Globus pallidus (tissue), 1 donor: ENCODE measurements at regions not wholly inside any gene's neighbourhood (a gene's known extent, or its start where the extent isn't known, plus 50 kb on each side); places are given as distances from the start of the nearest gene placed in this dataset.

ENCODE experiments used
- DNase-seq: peaks from one replicate; pipeline ENCODE4 v3.0.0-alpha.2; 2015; ENCODE audit warnings: low spot score

DNA sequence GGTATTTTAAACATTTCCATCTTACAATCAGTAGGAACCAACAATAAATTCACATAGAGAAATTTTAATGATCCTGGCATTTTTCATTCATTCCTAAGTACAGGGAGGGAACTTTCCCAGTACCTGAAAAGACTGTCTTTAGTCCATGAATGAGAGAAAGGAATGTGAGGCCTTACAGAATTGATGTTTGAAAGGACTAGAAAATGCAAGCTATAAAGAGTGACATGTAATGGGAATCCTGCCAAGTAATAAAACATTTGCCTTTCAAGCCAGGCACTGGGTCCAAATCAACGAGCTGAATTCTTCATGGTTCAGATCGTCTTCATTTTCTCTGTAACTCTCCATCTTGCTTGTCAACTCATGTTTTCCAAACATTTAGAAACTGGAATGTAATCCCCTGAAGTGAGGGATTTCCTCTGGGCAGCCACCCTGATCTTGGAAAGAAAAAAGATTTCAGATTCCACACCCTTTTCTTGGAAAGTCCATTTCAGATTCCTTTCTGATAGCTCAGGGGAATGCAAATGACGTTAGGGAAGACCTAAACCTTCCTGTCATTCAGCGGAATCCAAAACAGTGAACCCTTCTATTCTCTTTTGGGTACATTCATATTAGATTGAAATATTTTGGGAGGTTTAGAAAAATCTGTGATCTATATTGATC lies 315.8 kb downstream of the SH3GL2 start:
- no peak for DNase-seq

DNA sequence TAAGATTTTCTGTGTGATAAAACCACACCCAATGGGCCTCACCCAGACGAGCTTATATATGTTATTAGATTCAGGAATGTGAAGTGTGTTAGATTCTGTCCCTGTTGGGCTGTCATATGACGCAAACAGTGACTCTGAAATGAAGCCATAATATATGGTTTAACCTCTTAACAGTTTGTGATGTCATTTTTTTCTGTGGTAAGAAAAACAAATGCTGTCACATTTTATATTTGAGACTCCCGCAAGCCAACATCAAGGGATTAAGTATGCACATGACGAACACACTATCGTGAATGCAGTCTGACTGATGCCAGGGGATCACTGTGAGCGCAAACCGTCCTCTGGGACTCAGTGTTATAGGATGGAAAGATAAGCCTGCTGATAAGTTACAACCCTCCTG lies 321.7 kb downstream of the SH3GL2 start:
- DNase-seq = no peak

DNA sequence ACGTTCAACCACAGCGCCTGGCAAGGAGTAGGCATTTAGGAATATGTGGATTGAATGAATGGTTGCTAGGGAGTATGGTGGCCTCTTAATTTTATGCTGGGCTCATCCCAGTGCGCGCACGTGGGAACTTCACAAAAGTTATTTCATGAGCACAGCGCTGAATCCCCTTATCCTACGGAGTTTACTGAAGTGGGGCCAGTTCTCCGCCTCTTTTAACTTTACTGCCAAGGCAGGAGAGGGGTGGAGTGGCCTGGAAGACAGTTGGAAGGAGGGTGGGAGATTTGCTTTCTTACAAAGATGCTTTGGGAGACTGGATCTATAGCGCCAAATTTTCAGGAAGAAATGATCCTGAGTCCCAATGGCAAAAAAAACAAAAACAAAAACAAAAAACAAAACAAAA lies 326.5 kb downstream of the SH3GL2 start:
- no peak for DNase-seq

DNA sequence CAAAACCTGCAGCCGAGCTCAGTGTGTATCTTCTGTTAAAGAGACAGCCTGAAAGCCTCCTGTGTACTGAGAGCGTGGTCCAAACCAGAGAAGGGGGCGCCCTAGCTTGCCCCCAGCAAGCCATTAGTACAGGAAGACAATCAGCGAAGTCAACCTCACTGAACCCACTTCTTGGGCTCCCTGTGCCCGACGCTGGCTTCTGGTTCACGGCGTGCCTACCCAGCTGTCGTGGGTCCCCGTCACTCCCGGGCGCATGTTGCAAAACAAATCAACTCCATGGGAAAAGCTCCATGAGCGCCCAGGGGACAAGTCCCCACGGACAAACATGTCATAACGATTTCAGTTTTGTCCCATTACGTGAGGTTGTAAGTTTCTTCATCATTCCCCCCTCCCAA lies 326.9 kb downstream of the SH3GL2 start:
- DNase-seq = no peak

DNA sequence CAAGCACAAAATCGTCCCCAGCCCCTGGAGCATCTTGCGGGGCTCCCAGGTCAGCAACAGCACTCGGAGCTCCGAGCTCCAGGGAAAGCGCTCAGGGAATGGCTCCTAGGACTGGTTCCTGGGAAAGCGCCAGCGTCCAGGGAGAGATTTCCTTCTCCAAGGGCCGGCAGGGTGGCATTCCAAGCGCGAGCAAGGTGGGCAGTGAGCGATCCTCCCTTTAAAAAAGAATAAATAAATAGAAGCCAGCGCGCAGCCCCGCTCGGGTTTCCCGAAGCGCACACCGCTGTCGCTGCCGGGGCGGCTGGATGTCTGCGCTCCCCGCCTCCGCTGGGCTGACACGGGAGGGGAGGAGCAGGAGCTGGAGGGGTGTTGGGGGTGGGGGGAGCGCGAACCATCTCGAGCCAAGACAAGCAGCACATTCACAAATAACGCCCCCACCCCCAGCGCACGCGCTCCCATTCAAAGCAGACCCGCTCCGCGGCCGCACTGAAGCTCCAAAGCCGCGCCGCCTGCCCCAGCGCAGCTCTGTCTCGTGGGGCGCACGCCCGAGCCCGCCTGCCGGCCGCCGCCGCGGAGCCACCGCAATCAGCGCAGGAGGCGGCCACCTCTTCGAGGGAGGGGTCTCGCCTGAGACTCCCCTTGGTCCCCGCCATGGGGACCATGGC lies 327.4 kb downstream of the SH3GL2 start:
- DNase-seq = no peak

DNA sequence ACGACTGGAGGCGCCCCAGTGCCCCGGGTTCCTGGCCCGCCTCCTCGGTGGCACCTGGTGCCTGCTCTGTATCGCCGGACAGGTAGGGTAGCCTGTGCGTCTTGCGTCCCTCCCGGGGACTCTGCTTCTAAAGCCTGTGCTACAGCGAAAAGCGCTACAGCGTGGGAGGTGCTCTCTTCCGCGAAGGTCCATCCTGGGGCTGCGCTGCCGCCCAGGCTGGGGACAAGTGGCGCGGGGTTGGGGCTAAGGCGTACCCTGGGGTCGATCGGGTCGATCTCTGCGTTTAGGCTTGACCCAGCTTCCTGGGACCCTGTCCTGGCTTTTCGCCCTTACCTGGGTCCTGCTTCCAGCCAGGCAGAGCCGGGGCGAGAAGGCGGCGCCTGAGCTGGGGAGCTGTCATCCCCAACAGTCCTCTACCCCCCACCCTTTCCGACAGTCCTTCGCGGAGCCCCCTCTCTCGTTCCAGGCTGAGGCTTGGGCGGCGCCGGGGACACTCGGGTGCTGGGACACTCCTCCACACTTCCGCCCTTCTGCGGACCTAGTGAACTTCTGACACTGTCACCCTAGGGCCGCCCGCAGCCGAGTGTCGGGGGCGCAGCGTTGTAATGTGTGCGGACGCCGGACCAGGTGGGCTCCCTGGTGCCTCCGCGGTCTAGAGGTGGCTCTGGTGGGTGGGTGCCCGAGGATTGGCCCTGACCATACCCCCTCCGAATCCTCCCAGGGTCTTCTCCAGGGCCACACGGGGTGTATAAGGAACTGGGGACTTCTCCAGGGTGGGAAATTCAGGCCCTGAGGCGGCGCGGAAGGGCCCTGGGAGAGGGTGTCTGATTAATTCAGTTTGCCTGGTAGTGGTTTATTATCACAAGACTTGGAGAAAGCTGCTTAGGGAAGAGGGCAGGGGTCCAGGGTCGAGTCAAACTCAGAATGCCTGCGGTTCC lies 328.2 kb downstream of the SH3GL2 start:
- no peak for DNase-seq

DNA sequence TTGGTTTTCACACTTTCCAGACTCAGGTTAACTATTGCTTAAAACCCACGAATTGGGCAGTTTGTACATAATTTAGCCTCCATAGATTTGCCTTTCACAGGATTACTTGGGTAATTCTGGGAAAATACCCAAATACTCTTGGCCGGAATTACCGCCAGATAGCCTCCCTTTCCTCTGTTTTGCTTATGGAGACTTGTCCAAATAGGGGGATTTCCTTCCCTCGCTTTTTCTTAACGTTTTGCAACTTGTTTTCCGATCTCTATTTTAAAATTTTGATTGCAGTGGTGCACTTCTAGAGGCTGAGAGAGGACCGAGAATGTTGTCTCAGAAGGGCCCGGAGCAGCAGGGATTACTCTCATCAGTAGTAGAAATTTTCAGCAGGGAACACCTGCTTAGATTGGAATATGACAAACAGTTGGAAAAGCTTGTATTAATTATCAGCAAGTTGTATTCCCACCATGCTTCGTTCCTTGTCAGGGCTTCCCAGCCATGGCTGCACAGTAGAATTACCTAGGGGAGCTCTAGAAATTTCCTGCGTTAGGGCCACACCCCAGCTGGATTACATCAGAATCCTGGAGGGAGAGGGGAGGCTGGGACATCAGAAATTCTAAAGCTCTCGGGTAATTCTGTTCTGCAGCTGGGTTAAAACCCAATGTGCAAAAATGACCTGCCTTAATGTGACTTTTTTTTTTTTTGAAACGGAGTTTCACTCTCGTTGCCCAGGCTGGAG lies 329.1 kb downstream of the SH3GL2 start:
- no peak for DNase-seq

DNA sequence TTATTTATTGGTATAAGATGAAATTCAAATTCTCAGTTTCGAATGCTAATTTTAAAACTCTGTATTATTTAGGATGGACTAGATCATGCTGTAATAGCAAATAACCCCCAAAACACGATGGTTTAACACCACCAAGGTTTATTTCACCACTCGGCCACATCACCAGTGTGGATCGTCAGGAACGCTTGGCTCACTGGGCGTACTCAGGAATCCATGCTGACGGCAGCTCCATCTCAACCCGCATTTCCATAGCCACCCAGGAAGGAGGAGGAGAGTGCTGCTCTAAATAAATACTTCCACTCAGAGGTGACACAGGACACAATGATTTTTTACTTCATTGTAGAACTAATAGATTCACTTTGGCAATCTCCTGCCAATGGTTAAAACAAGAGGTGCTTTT lies 347.4 kb downstream of the SH3GL2 start:
- no peak for DNase-seq

DNA sequence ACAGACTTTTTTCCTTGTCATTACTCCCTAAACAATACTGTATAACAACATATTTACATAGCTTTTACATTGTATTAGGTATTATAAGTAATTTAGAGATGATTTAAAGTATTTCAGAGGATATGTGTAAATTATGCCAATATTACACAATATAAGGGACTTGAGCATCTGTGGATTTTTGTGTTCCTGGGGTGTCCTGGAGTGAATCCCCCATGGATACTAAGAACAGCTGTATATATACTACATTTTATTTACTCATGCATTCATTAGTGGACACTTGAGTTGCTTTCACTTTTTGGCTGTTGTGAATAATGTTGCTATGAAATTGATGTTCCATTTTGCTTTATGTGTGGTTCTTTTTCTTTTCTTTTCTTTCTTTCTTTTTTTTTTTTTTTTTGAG lies 348.8 kb downstream of the SH3GL2 start:
- no peak for DNase-seq

DNA sequence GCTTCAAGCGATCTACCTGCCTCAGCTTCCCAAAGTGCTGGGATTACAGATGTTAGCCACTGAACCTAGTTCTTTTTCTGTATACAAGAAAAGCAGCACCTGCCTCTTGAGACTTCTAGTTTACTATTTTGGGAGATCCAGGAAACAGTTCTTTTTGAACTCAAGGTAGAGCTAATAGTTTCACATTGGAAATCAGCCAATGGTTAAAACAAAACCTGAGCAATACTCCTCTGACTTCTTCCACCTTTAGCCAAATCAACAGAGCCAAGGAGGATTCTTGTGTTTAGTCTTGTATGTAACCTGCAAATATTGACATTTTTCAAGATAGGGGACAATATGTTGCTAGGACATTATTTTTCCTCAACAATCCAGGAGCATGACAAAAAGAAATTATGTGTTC lies 349.4 kb downstream of the SH3GL2 start:
- no peak for DNase-seq

DNA sequence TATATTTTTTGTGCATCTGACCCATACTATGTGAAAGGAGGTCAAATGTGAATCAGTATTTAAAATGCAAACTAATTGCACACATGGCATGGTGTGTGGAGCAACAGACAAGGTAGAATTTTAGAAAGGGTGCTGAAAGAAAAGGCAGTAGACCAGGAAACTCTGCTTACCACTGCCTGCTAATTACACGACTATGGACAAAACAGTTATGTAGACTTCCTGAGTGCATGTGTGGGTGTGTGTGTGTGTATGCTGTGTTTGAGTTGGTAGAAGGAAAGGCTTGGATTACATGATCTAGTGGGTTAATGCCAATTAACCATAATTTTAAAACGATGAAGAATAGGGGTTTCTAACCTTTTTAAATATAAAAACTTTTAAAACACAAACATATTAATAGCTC lies 349.9 kb downstream of the SH3GL2 start:
- no peak for DNase-seq

DNA sequence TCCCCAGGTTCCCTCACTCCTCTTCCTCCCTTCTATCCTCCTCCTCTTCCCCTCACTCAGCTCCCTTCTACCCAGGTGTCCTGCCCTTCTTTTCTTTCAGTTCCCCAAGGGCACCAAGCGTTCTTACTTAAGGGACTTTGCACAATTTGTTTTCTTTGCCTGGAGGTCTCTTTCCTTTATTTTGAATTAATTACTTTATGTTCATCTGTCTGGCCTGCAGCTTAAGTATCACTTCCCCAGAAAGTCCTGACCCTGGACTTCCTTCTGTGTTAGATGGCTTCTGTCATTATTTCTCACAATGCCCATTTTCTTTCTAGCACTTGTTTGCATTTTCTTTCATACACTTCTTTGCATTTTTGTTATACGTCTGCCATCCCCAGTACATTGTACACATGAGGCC lies 350.6 kb downstream of the SH3GL2 start:
- DNase-seq = no peak

DNA sequence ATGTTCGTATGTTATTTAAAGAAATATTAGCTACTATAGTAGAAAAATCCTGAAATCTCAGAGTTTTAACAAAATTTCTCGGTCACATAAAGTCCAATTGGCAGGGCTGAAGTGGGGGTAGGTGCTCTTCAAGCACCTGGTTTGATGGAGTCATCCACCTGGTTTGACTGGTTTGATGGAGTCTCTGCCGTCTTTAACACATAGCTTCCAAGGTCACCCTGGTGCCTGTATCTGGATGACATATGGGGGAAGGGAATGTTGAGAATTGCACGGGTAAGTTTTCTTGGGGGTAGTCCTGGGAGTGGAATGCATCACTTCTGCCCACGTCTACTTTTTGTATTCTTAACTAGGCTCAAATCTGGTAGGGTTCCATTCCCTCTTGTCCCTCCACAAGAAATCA lies 351.2 kb downstream of the SH3GL2 start:
- no peak for DNase-seq

DNA sequence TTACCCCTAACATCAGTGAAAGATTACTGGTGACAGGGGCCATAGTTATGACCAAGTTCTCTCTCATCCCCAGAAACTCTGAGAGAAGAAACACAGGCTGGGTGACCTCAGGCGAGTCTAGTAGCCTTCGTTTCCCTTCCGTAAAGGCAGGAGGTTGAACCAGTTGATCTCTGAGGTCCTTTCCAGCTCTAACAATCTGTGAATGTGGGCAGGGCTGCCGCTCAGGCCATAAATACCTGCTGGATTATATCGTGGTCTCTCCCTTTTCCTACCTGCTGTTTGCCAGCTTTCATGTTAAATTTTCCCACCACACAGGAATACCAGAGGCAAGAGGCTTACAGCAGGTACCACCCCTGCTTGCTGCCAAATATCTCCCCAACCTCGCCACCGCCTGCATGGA lies 357.5 kb downstream of the SH3GL2 start:
- DNase-seq = no peak

DNA sequence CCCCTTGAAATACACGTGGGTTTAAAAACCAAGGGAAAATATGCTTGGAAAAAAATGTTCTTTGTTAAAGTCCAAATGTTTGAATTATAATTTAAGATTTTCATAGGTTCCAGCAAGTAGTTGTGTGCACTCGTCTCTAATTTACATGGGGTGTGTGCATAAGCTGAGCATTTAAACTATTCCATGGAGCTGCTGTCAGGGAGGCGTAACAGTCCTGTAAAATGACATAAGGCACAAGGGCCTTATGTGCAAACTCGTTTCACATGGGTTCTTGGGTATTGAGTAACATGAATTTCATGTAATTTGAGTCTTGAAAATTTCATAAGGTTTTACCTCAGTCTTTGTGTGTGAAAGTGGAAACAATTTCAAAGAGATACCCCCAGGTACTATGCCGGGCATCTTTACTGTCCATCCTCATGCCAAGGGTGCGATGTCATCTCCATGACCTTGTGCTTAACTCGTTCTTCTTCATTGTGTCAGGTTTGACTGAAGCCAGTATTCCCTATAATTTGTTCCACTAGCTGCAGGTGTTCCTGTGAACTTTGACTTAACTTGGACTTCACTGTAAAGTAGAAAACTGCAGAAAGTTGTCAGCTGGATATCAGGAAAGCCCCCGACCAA lies 359.3 kb downstream of the SH3GL2 start:
- no peak for DNase-seq

DNA sequence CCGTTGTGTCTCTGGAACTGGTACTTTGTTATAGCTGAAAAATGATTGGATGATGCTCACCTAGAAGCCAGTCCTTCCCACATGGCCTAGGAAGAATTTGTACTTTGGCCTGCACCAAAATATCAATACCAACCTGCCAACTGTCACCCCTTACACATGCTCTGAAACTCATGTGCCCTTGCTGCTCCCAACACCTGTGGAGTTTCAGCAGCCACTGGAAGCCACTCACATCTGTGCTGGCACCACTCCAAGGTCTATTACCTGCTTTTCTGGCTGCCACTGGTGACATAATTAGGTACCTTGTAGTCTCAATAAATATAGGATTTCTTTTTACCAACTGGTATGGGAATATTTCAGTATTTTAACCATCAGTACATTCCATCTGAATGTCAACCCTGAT lies 363.6 kb downstream of the SH3GL2 start:
- no peak for DNase-seq

DNA sequence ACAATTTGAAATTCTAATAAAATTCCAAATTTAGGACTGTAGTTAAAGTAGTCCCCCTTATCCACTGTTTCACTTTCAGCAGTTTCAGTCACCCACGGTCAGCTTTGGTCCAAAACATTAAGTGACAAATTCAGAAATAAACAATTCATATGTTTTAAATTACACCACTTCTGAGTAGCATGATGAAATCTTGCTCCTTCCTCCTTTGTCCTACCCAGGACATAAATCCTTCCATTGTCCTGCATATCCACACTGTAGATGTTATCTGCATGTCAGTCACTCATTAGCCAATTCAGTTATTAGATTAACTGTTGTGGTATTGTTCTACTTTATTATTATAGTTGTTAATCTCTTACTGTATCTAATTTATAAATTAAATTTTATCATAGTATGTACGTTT lies 376.5 kb downstream of the SH3GL2 start:
- DNase-seq = no peak

DNA sequence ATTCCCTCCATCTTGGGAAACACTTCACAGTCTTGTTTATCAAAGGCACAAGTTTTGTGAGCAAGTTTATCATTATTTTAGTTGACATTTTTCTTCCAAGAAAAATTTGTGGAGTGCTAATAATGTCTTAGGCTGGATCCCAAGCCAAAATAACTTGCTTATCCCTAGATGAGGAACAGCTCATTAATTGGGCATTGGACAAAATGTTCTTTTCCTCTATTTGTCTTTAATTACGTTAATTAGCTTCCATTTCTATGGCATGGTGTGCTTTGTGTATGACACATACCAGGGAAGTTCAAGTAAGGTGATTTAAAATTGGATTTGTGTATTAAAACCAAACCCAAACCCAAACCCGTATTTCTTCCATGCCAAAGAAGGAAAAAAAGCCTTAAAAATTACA lies 379.5 kb downstream of the SH3GL2 start:
- no peak for DNase-seq

DNA sequence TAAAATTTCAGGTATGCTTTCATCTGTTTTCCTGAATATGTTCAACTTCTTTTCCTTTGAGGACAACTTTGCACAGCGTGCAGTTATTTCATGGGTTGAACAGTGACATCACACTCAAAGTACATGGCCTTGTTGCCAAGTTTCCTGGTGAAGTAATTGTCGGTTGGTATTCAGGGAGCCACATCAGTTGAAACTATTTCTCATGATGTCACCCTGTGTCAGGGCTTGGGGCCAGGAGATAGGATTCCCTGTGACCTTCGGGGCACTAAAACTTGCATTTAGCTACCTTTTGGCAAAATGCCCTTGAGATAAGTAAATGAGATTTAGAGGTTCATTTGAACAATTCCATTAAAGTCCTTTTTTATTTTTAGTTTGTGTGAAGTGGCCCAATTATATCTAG lies 383.9 kb downstream of the SH3GL2 start:
- DNase-seq = no peak

DNA sequence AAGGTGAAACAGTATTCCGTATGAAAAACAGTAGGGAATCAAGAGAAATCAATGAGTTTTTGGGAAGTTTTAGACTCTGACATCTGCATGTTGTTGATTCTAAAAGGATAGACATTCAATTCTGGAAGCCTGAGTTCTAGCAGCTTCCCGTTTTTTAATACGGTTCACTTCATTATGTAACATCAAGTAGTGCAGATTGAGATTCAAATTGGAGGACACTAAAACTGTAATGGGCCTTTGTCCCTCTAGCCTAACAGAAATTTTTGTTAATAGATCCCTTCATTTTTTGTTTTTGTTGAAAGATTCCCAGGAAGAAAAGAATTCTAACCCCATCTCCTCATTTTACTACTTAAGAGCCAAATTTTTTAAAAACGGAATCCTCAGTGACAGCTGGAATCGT lies 384.6 kb downstream of the SH3GL2 start:
- DNase-seq = no peak

DNA sequence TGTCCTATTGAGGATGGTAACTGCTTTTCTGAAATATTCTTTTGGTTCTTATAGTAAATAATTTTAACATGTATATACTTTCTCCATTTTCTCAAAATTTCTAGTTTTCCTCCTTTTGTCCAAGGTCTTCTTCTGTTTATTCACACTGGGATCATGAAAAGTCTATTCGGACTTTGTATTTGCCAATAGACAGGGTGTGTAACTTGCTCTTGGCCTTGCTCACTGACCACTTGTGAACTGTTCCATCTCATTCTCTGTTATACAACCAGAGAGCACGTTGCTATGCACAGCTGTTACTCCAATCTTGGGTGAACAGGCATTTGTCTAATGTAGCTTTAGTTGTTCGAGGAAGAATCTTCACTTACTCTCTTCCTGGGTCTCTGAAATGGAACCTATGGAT lies 388.9 kb downstream of the SH3GL2 start:
- no peak for DNase-seq

DNA sequence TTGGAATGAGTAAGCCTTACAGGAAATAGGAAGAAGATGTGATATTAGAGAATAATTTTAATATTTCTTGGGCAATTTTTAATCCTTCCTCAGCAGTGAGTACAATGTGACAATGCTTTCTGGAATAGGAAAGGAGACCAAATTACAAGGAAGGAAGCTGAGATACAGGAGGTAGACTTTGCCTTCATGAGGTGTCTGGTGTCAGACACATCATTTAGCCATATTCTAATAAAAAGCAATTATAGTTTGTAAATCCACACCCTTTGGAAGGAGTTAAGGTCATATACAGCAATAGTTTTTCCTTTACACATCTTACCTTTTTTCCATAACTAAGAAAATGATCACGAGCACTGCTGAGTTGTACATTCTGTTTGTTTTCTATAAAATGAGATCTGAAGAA lies 390.4 kb downstream of the SH3GL2 start:
- DNase-seq = no peak
